OCI-LY7 (cell line): ENCODE measurements at regions not wholly inside any gene's neighbourhood (a gene's known extent, or its start where the extent isn't known, plus 50 kb on each side); places are given as distances from the start of the nearest gene placed in this dataset.

Experiments
- EZH2phosphoT487 ChIP-seq: fragments of 200-600 bp; sonication (generic); IDR thresholded peaks from 2 replicates; pipeline ENCODE4 v1.6.1; 2018; ENCODE audit warnings: low read depth, borderline replicate concordance, mild to moderate bottlenecking, mixed run types, antibody characterized with exemption, low read length, moderate library complexity, mixed read lengths
- TF ChIP-seq, protein P1 (sequence below): fragments of 200-600 bp; sonication (generic); conservative IDR thresholded peaks from 2 replicates; pipeline ENCODE4 v1.5.1; 2014; ENCODE audit warnings: mild to moderate bottlenecking, antibody characterized with exemption, low read length, moderate library complexity, mixed read lengths

DNA sequence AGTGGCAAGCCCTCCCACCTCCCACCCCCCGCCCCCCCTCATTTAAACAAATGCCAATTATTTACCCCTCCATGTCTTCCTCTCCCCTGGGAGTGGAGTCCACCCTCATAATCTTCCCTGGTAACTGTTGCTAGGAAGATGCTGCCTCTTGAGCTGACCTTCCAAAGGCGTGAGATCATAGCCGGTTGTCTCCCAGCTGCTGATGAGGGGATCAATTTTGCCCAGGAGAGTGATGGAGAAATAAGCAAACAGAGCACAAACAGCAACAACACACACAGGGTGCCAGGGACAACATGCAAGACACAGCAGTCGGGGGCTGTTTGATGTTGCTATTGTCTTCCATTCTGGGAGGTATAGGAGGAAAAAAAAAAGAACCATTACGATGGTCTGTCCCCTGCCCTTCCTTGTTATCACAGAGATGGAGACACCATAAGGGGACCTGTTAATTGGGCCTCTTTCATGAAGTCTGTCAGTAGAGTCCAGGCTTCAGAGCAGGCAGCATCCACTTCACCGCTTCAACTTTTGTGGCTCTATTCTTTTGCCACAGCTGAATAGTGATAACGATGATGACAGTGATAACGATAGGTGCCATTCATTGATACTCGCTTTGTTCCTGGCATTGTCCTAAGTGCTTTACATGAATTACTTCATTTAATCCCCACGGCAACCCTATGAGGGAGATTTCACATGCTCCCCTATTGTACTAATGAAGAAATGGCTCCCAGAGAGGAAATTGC is 76.9 kb upstream of the RGMA start:
- TF ChIP-seq, protein P1, sequence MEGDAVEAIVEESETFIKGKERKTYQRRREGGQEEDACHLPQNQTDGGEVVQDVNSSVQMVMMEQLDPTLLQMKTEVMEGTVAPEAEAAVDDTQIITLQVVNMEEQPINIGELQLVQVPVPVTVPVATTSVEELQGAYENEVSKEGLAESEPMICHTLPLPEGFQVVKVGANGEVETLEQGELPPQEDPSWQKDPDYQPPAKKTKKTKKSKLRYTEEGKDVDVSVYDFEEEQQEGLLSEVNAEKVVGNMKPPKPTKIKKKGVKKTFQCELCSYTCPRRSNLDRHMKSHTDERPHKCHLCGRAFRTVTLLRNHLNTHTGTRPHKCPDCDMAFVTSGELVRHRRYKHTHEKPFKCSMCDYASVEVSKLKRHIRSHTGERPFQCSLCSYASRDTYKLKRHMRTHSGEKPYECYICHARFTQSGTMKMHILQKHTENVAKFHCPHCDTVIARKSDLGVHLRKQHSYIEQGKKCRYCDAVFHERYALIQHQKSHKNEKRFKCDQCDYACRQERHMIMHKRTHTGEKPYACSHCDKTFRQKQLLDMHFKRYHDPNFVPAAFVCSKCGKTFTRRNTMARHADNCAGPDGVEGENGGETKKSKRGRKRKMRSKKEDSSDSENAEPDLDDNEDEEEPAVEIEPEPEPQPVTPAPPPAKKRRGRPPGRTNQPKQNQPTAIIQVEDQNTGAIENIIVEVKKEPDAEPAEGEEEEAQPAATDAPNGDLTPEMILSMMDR, result no peak
- TF ChIP-seq EZH2phosphoT487, result no peak
